HL-60 (cell line): ENCODE measurements at regions not wholly inside any gene's neighbourhood (a gene's known extent, or its start where the extent isn't known, plus 50 kb on each side); places are given as distances from the start of the nearest gene placed in this dataset.

Experiments used
- DNase-seq, 2 experiments: peaks; one replicate each; pipeline ENCODE4 v3.0.0-alpha.2; 2010 to 2020; ENCODE audit warnings: low read depth in 1 of 2, low spot score in 1 of 2
- H3K27ac ChIP-seq: fragments of 250-450 bp; sonication (Bioruptor Pico); replicated peaks from 2 replicates; pipeline ENCODE4 v1.5.1; 2020; ENCODE audit warnings: mild to moderate bottlenecking, moderate library complexity
- H3K27me3 ChIP-seq: fragments of 250-450 bp; sonication (Bioruptor Pico); 2 replicates; pipeline ENCODE4 v1.5.1; 2021; ENCODE audit warnings: mild to moderate bottlenecking, moderate library complexity; ENCODE audit not compliant: insufficient read depth, poor library complexity, severe bottlenecking
- H3K4me3 ChIP-seq: replicated peaks from 2 replicates; pipeline ENCODE4 v1.5.1; 2011; ENCODE audit warnings: mild to moderate bottlenecking, control low read depth, low read length; ENCODE audit not compliant: insufficient read depth
- CTCF ChIP-seq: IDR thresholded peaks from one replicate; pipeline ENCODE4 v1.5.1; 2011; ENCODE audit warnings: low read length, control low read depth, inconsistent platforms; ENCODE audit not compliant: insufficient read depth
- GABPA ChIP-seq: IDR thresholded peaks from 2 replicates; pipeline ENCODE4 v1.6.1; 2012; ENCODE audit warnings: low read depth
- POLR2AphosphoS5 ChIP-seq: IDR thresholded peaks from 2 replicates; pipeline ENCODE4 v1.6.1; 2012; ENCODE audit warnings: low read depth
- SPI1 ChIP-seq: IDR thresholded peaks from 2 replicates; pipeline ENCODE4 v1.6.1; 2012; ENCODE audit warnings: low read depth, mild to moderate bottlenecking, borderline replicate concordance
- TF ChIP-seq, protein P1 (sequence below): IDR thresholded peaks from 2 replicates; pipeline ENCODE4 v1.6.1; 2012; ENCODE audit warnings: low read depth; ENCODE audit not compliant: insufficient replicate concordance

DNA sequence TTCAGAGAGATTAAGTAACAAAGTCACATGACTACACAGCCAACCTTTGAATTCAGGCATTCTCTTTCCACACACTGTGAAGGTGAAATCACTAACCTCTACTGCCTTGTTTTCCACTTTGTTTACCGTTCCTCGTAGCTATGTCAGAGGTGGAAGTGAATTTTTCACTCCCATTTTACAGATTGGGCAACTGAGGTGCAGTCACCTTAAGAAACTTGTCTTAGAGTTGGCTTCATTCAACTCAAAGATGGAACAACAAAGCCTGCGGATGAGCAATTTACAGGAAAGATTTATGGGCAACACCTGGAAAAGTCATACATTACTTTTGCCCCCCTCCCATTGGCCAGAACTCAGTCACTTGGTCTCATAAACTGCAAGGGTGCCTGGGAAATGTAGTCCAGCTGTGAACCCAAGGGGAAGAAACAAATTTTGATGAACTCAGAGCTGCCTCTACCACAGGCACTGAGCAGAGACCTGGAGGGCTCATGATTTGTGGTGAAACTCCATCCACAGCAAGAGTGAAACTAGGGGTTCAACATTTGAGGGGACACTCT lies 784.6 kb upstream of the EEF2KMT start:
- Histone ChIP-seq H3K4me3 (no peak overlapping the region), H3K27ac (no peak overlapping the region), H3K27me3 (no peaks in the 10 kb centered on the region)
- no peak for TF ChIP-seq GABPA
- TF ChIP-seq SPI1, result no peak
- no peak for TF ChIP-seq CTCF
- TF ChIP-seq POLR2AphosphoS5, result no peak
- TF ChIP-seq, protein P1, sequence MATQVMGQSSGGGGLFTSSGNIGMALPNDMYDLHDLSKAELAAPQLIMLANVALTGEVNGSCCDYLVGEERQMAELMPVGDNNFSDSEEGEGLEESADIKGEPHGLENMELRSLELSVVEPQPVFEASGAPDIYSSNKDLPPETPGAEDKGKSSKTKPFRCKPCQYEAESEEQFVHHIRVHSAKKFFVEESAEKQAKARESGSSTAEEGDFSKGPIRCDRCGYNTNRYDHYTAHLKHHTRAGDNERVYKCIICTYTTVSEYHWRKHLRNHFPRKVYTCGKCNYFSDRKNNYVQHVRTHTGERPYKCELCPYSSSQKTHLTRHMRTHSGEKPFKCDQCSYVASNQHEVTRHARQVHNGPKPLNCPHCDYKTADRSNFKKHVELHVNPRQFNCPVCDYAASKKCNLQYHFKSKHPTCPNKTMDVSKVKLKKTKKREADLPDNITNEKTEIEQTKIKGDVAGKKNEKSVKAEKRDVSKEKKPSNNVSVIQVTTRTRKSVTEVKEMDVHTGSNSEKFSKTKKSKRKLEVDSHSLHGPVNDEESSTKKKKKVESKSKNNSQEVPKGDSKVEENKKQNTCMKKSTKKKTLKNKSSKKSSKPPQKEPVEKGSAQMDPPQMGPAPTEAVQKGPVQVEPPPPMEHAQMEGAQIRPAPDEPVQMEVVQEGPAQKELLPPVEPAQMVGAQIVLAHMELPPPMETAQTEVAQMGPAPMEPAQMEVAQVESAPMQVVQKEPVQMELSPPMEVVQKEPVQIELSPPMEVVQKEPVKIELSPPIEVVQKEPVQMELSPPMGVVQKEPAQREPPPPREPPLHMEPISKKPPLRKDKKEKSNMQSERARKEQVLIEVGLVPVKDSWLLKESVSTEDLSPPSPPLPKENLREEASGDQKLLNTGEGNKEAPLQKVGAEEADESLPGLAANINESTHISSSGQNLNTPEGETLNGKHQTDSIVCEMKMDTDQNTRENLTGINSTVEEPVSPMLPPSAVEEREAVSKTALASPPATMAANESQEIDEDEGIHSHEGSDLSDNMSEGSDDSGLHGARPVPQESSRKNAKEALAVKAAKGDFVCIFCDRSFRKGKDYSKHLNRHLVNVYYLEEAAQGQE, result no peak
- DNase-seq, result no peak

DNA sequence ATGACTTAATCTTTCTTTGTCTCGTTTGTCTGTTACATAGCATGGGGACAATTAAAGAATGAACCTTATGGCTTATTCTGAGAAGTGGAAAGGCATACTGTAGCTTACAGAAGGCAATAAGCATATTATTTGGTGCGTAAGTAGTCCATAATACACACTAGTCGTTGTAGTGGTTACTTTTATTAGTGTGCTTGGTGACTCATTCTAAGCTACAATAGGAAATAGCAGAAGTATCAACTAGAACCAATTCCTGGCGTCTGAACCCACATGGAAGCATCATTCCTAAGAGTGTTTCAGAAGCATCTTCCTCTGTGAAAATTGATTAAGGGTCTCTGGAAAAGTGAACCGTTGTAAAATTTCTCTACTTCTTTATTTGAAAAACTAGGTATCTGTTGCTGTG lies 777.8 kb upstream of the EEF2KMT start:
- no peak for TF ChIP-seq SPI1
- TF ChIP-seq GABPA, result no peak
- TF ChIP-seq, protein P1, result no peak
- TF ChIP-seq CTCF, result no peak
- TF ChIP-seq POLR2AphosphoS5, result no peak
- H3K4me3 ChIP-seq, result no peak overlapping the region
- H3K27me3 ChIP-seq, result no peaks in the 10 kb centered on the region
- no peak for DNase-seq
- no peak overlapping the region for H3K27ac ChIP-seq

GRCh38 chr16:5874899-5875298 lies 777.3 kb upstream of the EEF2KMT start:
- Histone ChIP-seq H3K4me3 (no peak overlapping the region), H3K27me3 (no peaks in the 10 kb centered on the region), H3K27ac (no peak overlapping the region)
- DNase-seq, result no peak
- TF ChIP-seq GABPA (no peak), SPI1 (no peak), POLR2AphosphoS5 (no peak), CTCF (no peak)
- TF ChIP-seq, protein P1, result no peak
